ENCODE measurements at regions not wholly inside any gene's neighbourhood (a gene's known extent, or its start where the extent isn't known, plus 50 kb on each side); places are given as distances from the start of the nearest gene placed in this dataset.
"Not testable (repeated sequence)": the region's sequence is repeated elsewhere in the genome, so short reads cannot be mapped to it uniquely, and the experiment has no call there.

DNA sequence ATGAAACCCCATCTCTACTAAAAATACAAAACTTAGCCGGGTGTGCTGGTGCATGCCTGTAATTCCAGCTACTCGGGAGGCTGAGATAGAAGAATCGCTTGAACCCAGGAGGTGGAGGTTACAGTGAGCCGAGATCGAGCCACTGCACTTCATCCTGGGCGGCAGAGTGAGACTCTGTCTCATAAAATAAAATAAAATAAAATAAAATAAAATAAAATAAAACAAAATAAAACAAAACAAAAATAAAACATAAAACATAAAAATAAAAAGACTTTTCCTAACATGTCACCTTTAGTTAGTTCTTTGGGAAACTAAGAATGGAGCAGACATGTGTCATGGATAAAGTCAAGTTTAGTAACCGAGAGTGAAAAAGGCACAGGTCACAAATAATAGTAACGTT lies 1007.6 kb upstream of the EDIL3 start:
- DNase-seq; H3K4me3 Mint-ChIP-seq; H3K9me3 Mint-ChIP-seq; H3K27me3 Mint-ChIP-seq; H3K9me3 ChIP-seq (ENCODE audit: control insufficient read depth in 2 of 2, low read length in 2 of 2); H3K4me3 ChIP-seq (ENCODE audit: low read depth, low read length); H3K4me1 ChIP-seq (ENCODE audit: control insufficient read depth, insufficient read depth, low read length, poor library complexity, severe bottlenecking); H3K27ac Mint-ChIP-seq; ATAC-seq (ENCODE audit: low read depth in 2 of 2); H3K36me3 Mint-ChIP-seq; H3K36me3 ChIP-seq (ENCODE audit: control insufficient read depth, insufficient read depth, low read length); H3K4me1 Mint-ChIP-seq; H3K27me3 ChIP-seq (ENCODE audit: control insufficient read depth, insufficient read depth, low read length); H3K27ac ChIP-seq (ENCODE audit: insufficient read depth, low read length, poor library complexity, severe bottlenecking): not testable (repeated sequence)

DNA sequence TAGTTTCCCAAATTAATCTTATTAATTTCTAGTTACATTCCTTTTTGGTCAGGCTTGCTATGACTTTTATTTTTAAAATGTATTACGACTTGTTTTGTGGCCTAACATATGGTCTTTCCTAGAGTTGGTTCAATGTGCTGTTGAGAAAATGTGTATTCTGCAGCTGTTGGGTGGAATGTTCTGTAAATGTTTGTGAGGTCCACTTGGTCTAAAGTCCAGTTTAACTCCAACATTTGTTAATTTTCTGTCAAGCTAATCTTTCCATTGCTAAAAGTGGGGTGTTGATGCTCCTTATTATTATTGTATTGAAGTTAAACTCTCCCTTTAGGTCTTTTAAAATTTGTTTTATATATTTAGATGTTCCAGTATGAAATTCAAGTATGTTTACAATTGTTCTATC lies 1010.8 kb upstream of the EDIL3 start:
- no peaks in the 10 kb centered on the region for H3K4me1 Mint-ChIP-seq
- H3K36me3 Mint-ChIP-seq: no peaks in the 10 kb centered on the region
- ATAC-seq (ENCODE audit: low read depth in 2 of 2) (no peak), DNase-seq (no peak)
- Histone ChIP-seq H3K4me3 (ENCODE audit: low read depth, low read length) (no peak overlapping the region), H3K27ac (ENCODE audit: insufficient read depth, low read length, poor library complexity, severe bottlenecking) (no peak overlapping the region), H3K36me3 (ENCODE audit: control insufficient read depth, insufficient read depth, low read length) (no peaks in the 10 kb centered on the region), H3K27me3 (ENCODE audit: control insufficient read depth, insufficient read depth, low read length) (no peaks in the 10 kb centered on the region), H3K4me1 (ENCODE audit: control insufficient read depth, insufficient read depth, low read length, poor library complexity, severe bottlenecking) (no peaks in the 10 kb centered on the region), H3K9me3 (ENCODE audit: control insufficient read depth in 2 of 2, low read length in 2 of 2) (no peaks in the 10 kb centered on the region)
- no peak overlapping the region for H3K4me3 Mint-ChIP-seq
- H3K27ac Mint-ChIP-seq: no peak overlapping the region
- no peaks in the 10 kb centered on the region for H3K27me3 Mint-ChIP-seq
- peaks cover 0 to 13% (median 6%) of the 10 kb centered on the region in 7 donors for H3K9me3 Mint-ChIP-seq

DNA sequence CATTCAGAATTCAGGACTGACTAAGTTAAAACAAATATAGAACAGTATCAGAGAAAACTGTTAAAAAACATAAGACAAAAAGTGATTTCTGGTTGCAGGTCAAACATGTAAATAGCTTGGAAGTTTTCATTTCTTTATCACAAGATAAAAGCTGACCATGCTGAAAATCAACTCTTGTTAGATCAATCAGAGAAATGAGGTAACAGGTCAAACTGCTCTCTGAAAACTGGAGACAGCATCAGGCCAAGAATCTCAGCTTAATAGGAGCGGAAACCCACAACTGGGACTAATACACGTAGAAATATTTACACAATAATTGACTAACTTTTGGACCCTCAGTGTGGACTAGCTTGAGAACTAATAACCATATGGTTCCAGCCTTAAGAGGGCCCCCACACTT lies 1012.8 kb upstream of the EDIL3 start:
- no peaks in the 10 kb centered on the region for H3K36me3 Mint-ChIP-seq
- H3K27me3 Mint-ChIP-seq: no peaks in the 10 kb centered on the region
- Histone ChIP-seq H3K27ac (ENCODE audit: insufficient read depth, low read length, poor library complexity, severe bottlenecking) (no peak overlapping the region), H3K4me1 (ENCODE audit: control insufficient read depth, insufficient read depth, low read length, poor library complexity, severe bottlenecking) (no peaks in the 10 kb centered on the region), H3K27me3 (ENCODE audit: control insufficient read depth, insufficient read depth, low read length) (no peaks in the 10 kb centered on the region), H3K36me3 (ENCODE audit: control insufficient read depth, insufficient read depth, low read length) (no peaks in the 10 kb centered on the region), H3K4me3 (ENCODE audit: low read depth, low read length) (no peak overlapping the region), H3K9me3 (ENCODE audit: control insufficient read depth in 2 of 2, low read length in 2 of 2) (no peaks in the 10 kb centered on the region)
- H3K4me1 Mint-ChIP-seq: no peaks in the 10 kb centered on the region
- ATAC-seq (ENCODE audit: low read depth in 2 of 2) (no peak), DNase-seq (no peak)
- H3K27ac Mint-ChIP-seq: no peak overlapping the region
- no peak overlapping the region for H3K4me3 Mint-ChIP-seq
- peaks cover 0 to 13% (median 6%) of the 10 kb centered on the region in 7 donors for H3K9me3 Mint-ChIP-seq

DNA sequence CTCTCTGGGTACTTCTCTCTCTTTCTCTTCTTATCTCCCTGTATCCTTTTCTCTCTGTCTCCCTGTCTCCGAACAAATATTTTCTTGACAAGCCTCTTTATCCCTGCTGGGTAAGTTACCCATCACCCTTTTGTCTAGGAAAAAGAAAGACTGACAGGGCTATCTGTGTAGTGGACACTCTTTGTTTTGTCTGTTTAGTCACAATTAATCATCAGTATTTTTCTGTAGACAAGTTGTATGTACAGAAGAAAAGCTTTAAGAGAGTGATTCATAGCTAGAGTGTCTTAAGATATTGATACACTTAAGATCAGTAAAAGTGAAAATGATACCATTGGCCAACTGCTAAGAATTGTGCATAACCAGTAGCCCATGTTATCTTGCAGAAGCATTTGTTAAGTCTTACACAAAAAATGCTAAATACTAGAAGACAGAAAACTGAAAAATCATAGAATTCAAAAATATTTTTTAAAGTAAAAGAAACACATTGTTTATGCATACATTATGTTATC lies 1043.8 kb upstream of the EDIL3 start:
- H3K9me3 Mint-ChIP-seq: peaks cover 0 to 24% (median 6%) of the 10 kb centered on the region in 7 donors
- ATAC-seq (ENCODE audit: low read depth in 2 of 2) (no peak), DNase-seq (no peak)
- no peak overlapping the region for H3K27ac ChIP-seq (ENCODE audit: insufficient read depth, low read length, poor library complexity, severe bottlenecking)
- no peak overlapping the region for H3K27ac Mint-ChIP-seq
- H3K27me3 Mint-ChIP-seq: no peaks in the 10 kb centered on the region
- H3K4me1 Mint-ChIP-seq: no peaks in the 10 kb centered on the region
- H3K9me3 ChIP-seq (ENCODE audit: control insufficient read depth in 2 of 2, low read length in 2 of 2): no peaks in the 10 kb centered on the region
- H3K27me3 ChIP-seq (ENCODE audit: control insufficient read depth, insufficient read depth, low read length): no peaks in the 10 kb centered on the region
- H3K4me1 ChIP-seq (ENCODE audit: control insufficient read depth, insufficient read depth, low read length, poor library complexity, severe bottlenecking): no peaks in the 10 kb centered on the region
- no peak overlapping the region for H3K4me3 Mint-ChIP-seq
- no peaks in the 10 kb centered on the region for H3K36me3 ChIP-seq (ENCODE audit: control insufficient read depth, insufficient read depth, low read length)
- H3K36me3 Mint-ChIP-seq: no peaks in the 10 kb centered on the region
- no peak overlapping the region for H3K4me3 ChIP-seq (ENCODE audit: low read depth, low read length)

DNA sequence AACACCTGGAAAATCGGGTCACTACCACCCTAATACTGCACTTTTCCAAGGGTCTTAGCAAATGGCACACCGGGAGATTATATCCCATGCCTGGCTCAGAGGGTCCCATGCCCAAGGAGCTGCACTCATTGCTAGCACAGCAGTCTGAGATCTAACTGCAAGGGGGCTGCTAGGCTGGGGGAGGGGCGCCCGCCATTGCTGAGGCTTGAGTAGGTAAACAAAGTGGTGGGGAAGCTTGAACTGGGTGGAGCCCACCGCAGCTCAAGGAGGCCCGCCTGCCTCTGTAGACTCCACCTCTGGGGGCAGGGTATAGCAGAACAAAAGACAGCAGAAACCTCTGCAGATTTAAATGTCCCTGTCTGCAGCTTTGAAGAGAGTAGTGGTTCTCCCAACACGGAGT lies 1047.0 kb upstream of the EDIL3 start:
- not testable (repeated sequence) for H3K4me1 Mint-ChIP-seq; H3K4me1 ChIP-seq (ENCODE audit: control insufficient read depth, insufficient read depth, low read length, poor library complexity, severe bottlenecking); H3K4me3 Mint-ChIP-seq; H3K4me3 ChIP-seq (ENCODE audit: low read depth, low read length); H3K27me3 ChIP-seq (ENCODE audit: control insufficient read depth, insufficient read depth, low read length); H3K36me3 ChIP-seq (ENCODE audit: control insufficient read depth, insufficient read depth, low read length); H3K27ac ChIP-seq (ENCODE audit: insufficient read depth, low read length, poor library complexity, severe bottlenecking); H3K27ac Mint-ChIP-seq; H3K27me3 Mint-ChIP-seq; ATAC-seq (ENCODE audit: low read depth in 2 of 2); H3K9me3 ChIP-seq (ENCODE audit: control insufficient read depth in 2 of 2, low read length in 2 of 2); DNase-seq; H3K36me3 Mint-ChIP-seq
- H3K9me3 Mint-ChIP-seq: peaks cover 0 to 23% (median 5%) of the 10 kb centered on the region in 7 donors

DNA sequence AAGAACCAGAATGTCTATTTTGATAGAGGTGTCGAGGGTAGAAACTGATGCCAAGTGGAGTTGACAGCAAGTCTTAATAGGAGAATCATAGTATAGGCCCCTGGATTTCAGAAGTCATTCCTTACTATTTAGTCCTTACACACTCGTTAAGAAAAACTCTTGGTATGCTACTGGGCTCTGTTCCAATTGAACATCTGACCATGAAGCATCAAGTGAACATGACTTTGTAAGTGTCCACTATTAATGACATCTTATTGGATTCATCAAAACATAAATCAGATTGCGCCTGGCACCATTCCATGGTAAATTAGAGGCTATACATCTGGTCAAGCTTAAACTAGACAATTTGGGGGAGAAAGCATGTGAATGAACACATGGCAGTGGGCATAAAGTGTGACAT lies 1056.5 kb upstream of the EDIL3 start:
- H3K36me3 Mint-ChIP-seq: no peaks in the 10 kb centered on the region
- Histone ChIP-seq H3K9me3 (ENCODE audit: control insufficient read depth in 2 of 2, low read length in 2 of 2) (peaks cover 0 to 2% of the 10 kb centered on the region in 2 experiments), H3K36me3 (ENCODE audit: control insufficient read depth, insufficient read depth, low read length) (no peaks in the 10 kb centered on the region), H3K27me3 (ENCODE audit: control insufficient read depth, insufficient read depth, low read length) (no peaks in the 10 kb centered on the region), H3K4me1 (ENCODE audit: control insufficient read depth, insufficient read depth, low read length, poor library complexity, severe bottlenecking) (no peaks in the 10 kb centered on the region), H3K27ac (ENCODE audit: insufficient read depth, low read length, poor library complexity, severe bottlenecking) (no peak overlapping the region), H3K4me3 (ENCODE audit: low read depth, low read length) (no peak overlapping the region)
- DNase-seq: no peak
- no peaks in the 10 kb centered on the region for H3K27me3 Mint-ChIP-seq
- ATAC-seq (ENCODE audit: low read depth in 2 of 2): no peak
- H3K4me1 Mint-ChIP-seq: no peaks in the 10 kb centered on the region
- H3K4me3 Mint-ChIP-seq: no peak overlapping the region
- H3K9me3 Mint-ChIP-seq: peaks cover 0 to 11% (median 5%) of the 10 kb centered on the region in 7 donors
- no peak overlapping the region for H3K27ac Mint-ChIP-seq

DNA sequence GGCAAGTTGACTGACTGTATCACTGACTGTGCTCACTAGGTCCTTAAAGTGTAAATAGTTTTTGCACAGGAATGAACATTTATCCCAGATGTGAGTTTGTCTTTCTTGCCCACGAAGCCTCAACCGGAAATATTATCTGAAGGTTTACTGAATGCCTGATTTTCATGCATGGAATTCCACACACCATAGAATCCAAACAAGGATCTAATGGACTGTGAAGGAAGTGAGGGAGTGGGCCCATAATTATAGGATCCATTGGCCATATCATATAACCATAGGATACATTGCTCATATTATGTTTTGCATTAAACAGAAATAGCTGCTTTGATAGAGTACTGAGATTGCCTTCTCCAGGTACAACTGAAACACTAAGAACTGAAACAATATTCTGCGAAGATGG lies 1057.2 kb upstream of the EDIL3 start:
- H3K4me3 ChIP-seq (ENCODE audit: low read depth, low read length): no peak overlapping the region
- no peaks in the 10 kb centered on the region for H3K27me3 ChIP-seq (ENCODE audit: control insufficient read depth, insufficient read depth, low read length)
- H3K4me1 ChIP-seq (ENCODE audit: control insufficient read depth, insufficient read depth, low read length, poor library complexity, severe bottlenecking): no peaks in the 10 kb centered on the region
- H3K4me3 Mint-ChIP-seq: no peak overlapping the region
- H3K9me3 Mint-ChIP-seq: peaks cover 0 to 11% (median 3%) of the 10 kb centered on the region in 7 donors
- H3K36me3 ChIP-seq (ENCODE audit: control insufficient read depth, insufficient read depth, low read length): no peaks in the 10 kb centered on the region
- no peaks in the 10 kb centered on the region for H3K4me1 Mint-ChIP-seq
- no peak overlapping the region for H3K27ac Mint-ChIP-seq
- H3K9me3 ChIP-seq (ENCODE audit: control insufficient read depth in 2 of 2, low read length in 2 of 2): peaks cover 0 to 2% of the 10 kb centered on the region in 2 experiments
- no peaks in the 10 kb centered on the region for H3K36me3 Mint-ChIP-seq
- H3K27me3 Mint-ChIP-seq: no peaks in the 10 kb centered on the region
- ATAC-seq (ENCODE audit: low read depth in 2 of 2) (no peak), DNase-seq (no peak)
- H3K27ac ChIP-seq (ENCODE audit: insufficient read depth, low read length, poor library complexity, severe bottlenecking): no peak overlapping the region

DNA sequence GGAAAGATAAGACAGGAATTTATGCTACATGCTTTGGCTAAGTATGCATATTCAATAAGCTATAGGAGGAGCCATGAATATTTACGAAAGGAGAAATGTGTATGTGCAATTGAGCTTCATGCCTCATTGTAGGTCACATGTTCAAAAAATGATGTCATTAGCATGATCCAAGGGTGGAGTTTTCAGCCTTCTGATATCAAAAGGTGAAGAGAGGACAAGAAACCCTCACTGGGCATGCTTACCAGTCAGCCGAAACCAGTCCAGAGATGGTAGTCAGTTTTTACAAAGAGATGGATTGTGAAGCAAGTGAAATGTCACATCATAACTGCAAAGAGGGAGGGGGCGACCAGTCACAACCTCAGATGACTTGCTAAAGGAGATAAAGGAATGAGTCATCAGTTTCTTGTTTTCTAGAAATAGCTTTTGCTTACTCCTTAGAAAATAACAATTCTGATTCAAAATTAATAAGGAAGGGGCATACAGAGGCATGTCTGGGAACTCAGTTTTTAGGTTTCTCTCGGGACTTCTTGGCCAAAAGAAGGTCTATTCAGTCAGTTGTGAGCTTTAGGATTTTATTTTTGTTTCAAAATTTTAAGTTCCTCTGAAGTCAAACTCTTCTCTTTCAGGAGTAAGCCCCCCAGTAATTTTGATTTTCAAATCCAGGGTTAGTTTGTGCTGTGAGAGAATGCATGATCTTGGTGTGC lies 1067.8 kb upstream of the EDIL3 start:
- Mint-ChIP-seq H3K4me3 (no peak overlapping the region), H3K36me3 (no peaks in the 10 kb centered on the region), H3K27me3 (no peaks in the 10 kb centered on the region), H3K9me3 (peaks cover 5 to 18% (median 6%) of the 10 kb centered on the region in 7 donors), H3K4me1 (no peaks in the 10 kb centered on the region), H3K27ac (no peak overlapping the region)
- Histone ChIP-seq H3K27ac (ENCODE audit: insufficient read depth, low read length, poor library complexity, severe bottlenecking) (no peak overlapping the region), H3K4me3 (ENCODE audit: low read depth, low read length) (no peak overlapping the region), H3K36me3 (ENCODE audit: control insufficient read depth, insufficient read depth, low read length) (no peaks in the 10 kb centered on the region), H3K27me3 (ENCODE audit: control insufficient read depth, insufficient read depth, low read length) (no peaks in the 10 kb centered on the region), H3K4me1 (ENCODE audit: control insufficient read depth, insufficient read depth, low read length, poor library complexity, severe bottlenecking) (no peaks in the 10 kb centered on the region), H3K9me3 (ENCODE audit: control insufficient read depth in 2 of 2, low read length in 2 of 2) (no peaks in the 10 kb centered on the region)
- no peak for ATAC-seq (ENCODE audit: low read depth in 2 of 2)
- DNase-seq: no peak
